ENCODE measurements at regions not wholly inside any gene's neighbourhood (a gene's known extent, or its start where the extent isn't known, plus 50 kb on each side); places are given as distances from the start of the nearest gene placed in this dataset.

GRCh38 chr7:38027884-38028455 lies 107.5 kb downstream of the EPDR1 start:
- H3K27me3 ChIP-seq = no peaks in the 10 kb centered on the region
- no peaks in the 10 kb centered on the region for H3K36me3 ChIP-seq
- DNase-seq = no peak
- no peak overlapping the region for H3K4me3 ChIP-seq
- intact Hi-C loops (cut with DNase I; ENCODE audit: low total_unique reads) (no loop called here), in situ Hi-C loops (cut with MboI; ENCODE audit: low sequenced_read_pairs in 4 of 4) (no loop called here)
- no peaks in the 10 kb centered on the region for H3K9me3 ChIP-seq
- no peak overlapping the region for H3K27ac ChIP-seq
- no peak for TF ChIP-seq CTCF (IDR thresholded peaks at IDR 0.05 in 4 of 5, conservative IDR thresholded peaks at IDR 0.05 in 1 of 5)
- TF ChIP-seq POLR2A (IDR thresholded peaks at IDR 0.05) = no peak
- H3K4me1 ChIP-seq = no peaks in the 10 kb centered on the region
- ATAC-seq = no peak

- Histone ChIP-seq H3K27me3 (no peaks in the 10 kb centered on the region), H3K9me3 (no peaks in the 10 kb centered on the region), H3K27ac (no peak overlapping the region), H3K4me3 (no peak overlapping the region), H3K36me3 (no peaks in the 10 kb centered on the region), H3K4me1 (no peaks in the 10 kb centered on the region)
- TF ChIP-seq POLR2A (IDR thresholded peaks at IDR 0.05) (no peak), CTCF (IDR thresholded peaks at IDR 0.05 in 4 of 5, conservative IDR thresholded peaks at IDR 0.05 in 1 of 5) (no peak)
- intact Hi-C loops (cut with DNase I; ENCODE audit: low total_unique reads) = no loop called here
- no peak for ATAC-seq
- in situ Hi-C loops (cut with MboI; ENCODE audit: low sequenced_read_pairs in 4 of 4) = no loop called here
- DNase-seq = no peak
These were observed 113.8 kb downstream of the EPDR1 start for GRCh38 chr7:38034062-38034908.

GRCh38 chr7:38040831-38041230 lies 120.4 kb downstream of the EPDR1 start:
- Histone ChIP-seq H3K4me3 (no peak overlapping the region), H3K36me3 (no peaks in the 10 kb centered on the region), H3K27me3 (no peaks in the 10 kb centered on the region), H3K27ac (no peak overlapping the region), H3K9me3 (no peaks in the 10 kb centered on the region), H3K4me1 (no peaks in the 10 kb centered on the region)
- no peak for ATAC-seq
- TF ChIP-seq POLR2A (IDR thresholded peaks at IDR 0.05) = no peak
- TF ChIP-seq CTCF (IDR thresholded peaks at IDR 0.05 in 4 of 5, conservative IDR thresholded peaks at IDR 0.05 in 1 of 5) = no peak
- in situ Hi-C loops (cut with MboI; ENCODE audit: low sequenced_read_pairs in 4 of 4) (no loop called here), intact Hi-C loops (cut with DNase I; ENCODE audit: low total_unique reads) (no loop called here)
- no peak for DNase-seq

- in situ Hi-C loops (cut with MboI; ENCODE audit: low sequenced_read_pairs in 4 of 4) = no loop called here
- Histone ChIP-seq H3K4me1 (no peaks in the 10 kb centered on the region), H3K36me3 (no peaks in the 10 kb centered on the region), H3K27me3 (no peaks in the 10 kb centered on the region), H3K27ac (no peak overlapping the region), H3K4me3 (no peak overlapping the region), H3K9me3 (no peaks in the 10 kb centered on the region)
- no peak for TF ChIP-seq POLR2A (IDR thresholded peaks at IDR 0.05)
- no peak for TF ChIP-seq CTCF (IDR thresholded peaks at IDR 0.05 in 4 of 5, conservative IDR thresholded peaks at IDR 0.05 in 1 of 5)
- ATAC-seq = no peak
- intact Hi-C loops (cut with DNase I; ENCODE audit: low total_unique reads) = no loop called here
- no peak for DNase-seq
These were observed 128.4 kb upstream of the STARD3NL start for GRCh38 chr7:38049679-38050078.
